Gastrocnemius medialis (tissue), 4 donors: ENCODE measurements at regions not wholly inside any gene's neighbourhood (a gene's known extent, or its start where the extent isn't known, plus 50 kb on each side); places are given as distances from the start of the nearest gene placed in this dataset.

ENCODE experiments used
- ATAC-seq, 2 donors: fragments of 150-250 bp; one replicate each; pipeline ENCODE4 v1.9.1; 2016
- DNase-seq, 2 donors: peaks; one replicate each; pipeline ENCODE4 v3.0.0-alpha.2; 2019
- H3K27ac ChIP-seq, 4 donors: fragments of 200-600 bp; sonication (generic); 1 replicate in 1 of 4; 2 replicates in 3 of 4; pipeline ENCODE4 v1.5.1; 2016 to 2018; ENCODE audit warnings: mild to moderate bottlenecking in 2 of 4, moderate library complexity in 1 of 4
- H3K27me3 ChIP-seq, 3 donors: fragments of 200-600 bp; sonication (generic) in 2 of 3; 1 replicate in 1 of 3; 2 replicates in 2 of 3; pipeline versions ENCODE4 v1.5.1 to v1.6.0; 2016 to 2019; ENCODE audit warnings: mild to moderate bottlenecking in 1 of 3, moderate library complexity in 1 of 3
- H3K36me3 ChIP-seq, 2 donors: fragments of 200-600 bp; sonication (generic) in 1 of 2; one replicate each; pipeline ENCODE4 v1.5.1; 2017 to 2018
- H3K4me1 ChIP-seq, 2 donors: fragments of 200-600 bp; sonication (generic) in 1 of 2; one replicate each; pipeline ENCODE4 v1.5.1; 2016 to 2017; ENCODE audit warnings: mild to moderate bottlenecking in 2 of 2
- H3K4me3 ChIP-seq, 4 donors: fragments of 200-600 bp; sonication (generic) in 3 of 4; 1 replicate in 1 of 4; 2 replicates in 3 of 4; pipeline ENCODE4 v1.5.1; 2016 to 2019; ENCODE audit warnings: mild to moderate bottlenecking in 2 of 4
- H3K9me3 ChIP-seq, 3 donors: fragments of 200-600 bp; sonication (generic) in 2 of 3; 1 replicate in 1 of 3; 2 replicates in 2 of 3; pipeline ENCODE4 v1.5.1; 2016 to 2019
- POLR2A ChIP-seq, 2 donors: fragments of 450-650 bp; IDR thresholded peaks; one replicate each; pipeline ENCODE4 v1.6.1; 2017; ENCODE audit warnings: antibody characterized with exemption in 2 of 2, mild to moderate bottlenecking in 2 of 2, moderate library complexity in 2 of 2
- in situ Hi-C, 4 donors: fragments of 200-750 bp; cut with MboI; loops; one replicate each; pipeline versions ENCODE4 v1.15.0 to v1.8.0; 2017; ENCODE audit warnings: low sequenced_read_pairs in 4 of 4
- intact Hi-C: fragments of 100-400 bp; cut with DNase I; formaldehyde crosslinking; loops from one replicate; pipeline ENCODE4 v1.15.1; 2023; ENCODE audit warnings: low total_unique reads
- TF ChIP-seq, protein P1 (sequence below), 5 experiments: fragments of 450-650 bp in 3 of 5; fragments of 200-600 bp in 2 of 5; sonication (generic) in 2 of 5; IDR thresholded peaks in 4 of 5; conservative IDR thresholded peaks in 1 of 5; 1 replicate in 4 of 5; 2 replicates in 1 of 5; pipeline ENCODE4 v1.5.1; 2016 to 2019; ENCODE audit warnings: antibody characterized with exemption in 5 of 5, mild to moderate bottlenecking in 3 of 5, moderate library complexity in 3 of 5

DNA sequence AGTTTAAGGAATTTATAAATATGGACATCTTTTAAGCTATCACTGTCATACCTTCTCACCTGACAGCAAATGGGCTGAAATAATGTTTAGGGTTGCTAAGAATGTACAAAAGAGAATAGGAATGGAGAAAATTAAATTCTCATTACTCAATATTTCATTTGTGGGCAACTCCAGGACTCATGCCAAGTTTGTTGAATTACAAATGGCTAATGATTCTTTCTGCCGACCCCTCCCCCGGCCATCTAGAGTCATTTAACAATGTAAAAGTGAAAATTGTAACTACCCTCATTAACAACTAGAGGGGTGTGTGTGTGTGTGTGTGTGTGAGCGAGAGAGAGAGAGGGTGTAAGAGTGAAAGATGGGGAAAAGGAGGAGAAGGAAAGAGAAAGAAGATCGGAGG is 708.5 kb upstream of the FAM98A start:
- Histone ChIP-seq H3K9me3 (no peaks in the 10 kb centered on the region), H3K4me3 (no peak overlapping the region), H3K27ac (no peak overlapping the region), H3K27me3 (no peaks in the 10 kb centered on the region), H3K36me3 (no peaks in the 10 kb centered on the region), H3K4me1 (no peaks in the 10 kb centered on the region)
- intact Hi-C loops = no loop called here
- no peak for TF ChIP-seq POLR2A (IDR thresholded peaks at IDR 0.05)
- TF ChIP-seq, protein P1, sequence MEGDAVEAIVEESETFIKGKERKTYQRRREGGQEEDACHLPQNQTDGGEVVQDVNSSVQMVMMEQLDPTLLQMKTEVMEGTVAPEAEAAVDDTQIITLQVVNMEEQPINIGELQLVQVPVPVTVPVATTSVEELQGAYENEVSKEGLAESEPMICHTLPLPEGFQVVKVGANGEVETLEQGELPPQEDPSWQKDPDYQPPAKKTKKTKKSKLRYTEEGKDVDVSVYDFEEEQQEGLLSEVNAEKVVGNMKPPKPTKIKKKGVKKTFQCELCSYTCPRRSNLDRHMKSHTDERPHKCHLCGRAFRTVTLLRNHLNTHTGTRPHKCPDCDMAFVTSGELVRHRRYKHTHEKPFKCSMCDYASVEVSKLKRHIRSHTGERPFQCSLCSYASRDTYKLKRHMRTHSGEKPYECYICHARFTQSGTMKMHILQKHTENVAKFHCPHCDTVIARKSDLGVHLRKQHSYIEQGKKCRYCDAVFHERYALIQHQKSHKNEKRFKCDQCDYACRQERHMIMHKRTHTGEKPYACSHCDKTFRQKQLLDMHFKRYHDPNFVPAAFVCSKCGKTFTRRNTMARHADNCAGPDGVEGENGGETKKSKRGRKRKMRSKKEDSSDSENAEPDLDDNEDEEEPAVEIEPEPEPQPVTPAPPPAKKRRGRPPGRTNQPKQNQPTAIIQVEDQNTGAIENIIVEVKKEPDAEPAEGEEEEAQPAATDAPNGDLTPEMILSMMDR (IDR thresholded peaks at IDR 0.05 in 4 of 5, conservative IDR thresholded peaks at IDR 0.05 in 1 of 5) = no peak
- DNase-seq (no peak), ATAC-seq (no peak)
- in situ Hi-C loops = no loop called here

- no peaks in the 10 kb centered on the region for H3K4me1 ChIP-seq
- intact Hi-C loops = no loop called here
- TF ChIP-seq, protein P1 (IDR thresholded peaks at IDR 0.05 in 4 of 5, conservative IDR thresholded peaks at IDR 0.05 in 1 of 5) = no peak
- TF ChIP-seq POLR2A (IDR thresholded peaks at IDR 0.05) = no peak
- DNase-seq (no peak), ATAC-seq (no peak)
- in situ Hi-C loops = no loop called here
- H3K36me3 ChIP-seq = no peaks in the 10 kb centered on the region
- H3K4me3 ChIP-seq = no peak overlapping the region
- H3K27ac ChIP-seq = no peak overlapping the region
- no peaks in the 10 kb centered on the region for H3K9me3 ChIP-seq
- no peaks in the 10 kb centered on the region for H3K27me3 ChIP-seq
Observed at GRCh38 chr2:34306745-34307144, 707.6 kb upstream of the FAM98A start.

GRCh38 chr2:34305587-34305986 is 706.5 kb upstream of the FAM98A start:
- in situ Hi-C loops = no loop called here
- no peaks in the 10 kb centered on the region for H3K9me3 ChIP-seq
- H3K27me3 ChIP-seq = no peaks in the 10 kb centered on the region
- intact Hi-C loops = no loop called here
- TF ChIP-seq, protein P1 (IDR thresholded peaks at IDR 0.05 in 4 of 5, conservative IDR thresholded peaks at IDR 0.05 in 1 of 5) = no peak
- no peak for TF ChIP-seq POLR2A (IDR thresholded peaks at IDR 0.05)
- no peaks in the 10 kb centered on the region for H3K36me3 ChIP-seq
- DNase-seq (no peak), ATAC-seq (no peak)
- no peaks in the 10 kb centered on the region for H3K4me1 ChIP-seq
- no peak overlapping the region for H3K4me3 ChIP-seq
- no peak overlapping the region for H3K27ac ChIP-seq

- DNase-seq (no peak), ATAC-seq (no peak)
- TF ChIP-seq, protein P1 (IDR thresholded peaks at IDR 0.05 in 4 of 5, conservative IDR thresholded peaks at IDR 0.05 in 1 of 5) = no peak
- no peak for TF ChIP-seq POLR2A (IDR thresholded peaks at IDR 0.05)
- Histone ChIP-seq H3K4me3 (no peak overlapping the region), H3K27ac (no peak overlapping the region), H3K4me1 (no peaks in the 10 kb centered on the region), H3K27me3 (no peaks in the 10 kb centered on the region), H3K9me3 (no peaks in the 10 kb centered on the region), H3K36me3 (no peaks in the 10 kb centered on the region)
- intact Hi-C loops (no loop called here), in situ Hi-C loops (no loop called here)
Observed at GRCh38 chr2:34294961-34295360, 695.9 kb upstream of the FAM98A start.

DNA sequence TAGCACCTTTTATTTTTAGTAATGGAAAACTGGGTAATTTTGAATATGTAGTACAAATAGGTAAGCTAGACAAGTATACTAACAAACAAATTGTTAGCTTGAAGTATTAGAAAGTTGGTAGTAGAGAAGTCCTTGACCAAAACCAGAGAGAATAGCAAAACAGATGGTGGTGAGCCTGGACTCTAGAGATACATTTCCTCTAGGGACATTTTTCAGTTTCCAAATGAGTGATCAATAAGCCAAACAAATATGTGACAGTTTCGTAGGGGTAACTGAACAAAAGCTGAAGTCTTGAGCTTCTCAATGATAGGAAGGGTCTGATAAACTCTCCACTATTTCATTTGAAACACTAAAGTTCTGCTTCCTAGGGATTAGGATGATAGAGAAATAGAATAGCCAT is 692.0 kb upstream of the FAM98A start:
- ATAC-seq = no peak
- TF ChIP-seq, protein P1 (IDR thresholded peaks at IDR 0.05 in 4 of 5, conservative IDR thresholded peaks at IDR 0.05 in 1 of 5) = no peak
- in situ Hi-C loops = no loop called here

More for the DNA sequence above, 692.0 kb upstream of the FAM98A start:
- H3K27me3 ChIP-seq = no peaks in the 10 kb centered on the region
- H3K4me1 ChIP-seq = no peaks in the 10 kb centered on the region
- no peaks in the 10 kb centered on the region for H3K9me3 ChIP-seq
- no peak overlapping the region for H3K4me3 ChIP-seq
- intact Hi-C loops = no loop called here
- DNase-seq = no peak
- H3K27ac ChIP-seq = no peak overlapping the region
- no peaks in the 10 kb centered on the region for H3K36me3 ChIP-seq
